H9 (cell line): ENCODE measurements at regions not wholly inside any gene's neighbourhood (a gene's known extent, or its start where the extent isn't known, plus 50 kb on each side); places are given as distances from the start of the nearest gene placed in this dataset.

Experiments
- DNase-seq: peaks from one replicate; pipeline ENCODE4 v3.0.0-alpha.2; 2017
- H2AFZ ChIP-seq: one replicate; pipeline ENCODE4 v1.6.1; 2013; ENCODE audit warnings: mild to moderate bottlenecking, low read length, control low read depth, moderate library complexity
- H2AK5ac ChIP-seq: 2 replicates; pipeline ENCODE4 v1.6.1; 2013; ENCODE audit warnings: low read length, control low read depth, mixed read lengths; ENCODE audit not compliant: insufficient read length
- H2BK120ac ChIP-seq: one replicate; pipeline ENCODE4 v1.6.1; 2013; ENCODE audit warnings: low read depth, mild to moderate bottlenecking, low read length, control low read depth, inconsistent platforms; ENCODE audit not compliant: poor library complexity, severe bottlenecking
- H2BK12ac ChIP-seq: 2 replicates; pipeline ENCODE4 v1.6.1; 2013; ENCODE audit warnings: low read length, control low read depth, mixed read lengths, low read depth; ENCODE audit not compliant: insufficient read length
- H2BK15ac ChIP-seq: 2 replicates; pipeline ENCODE4 v1.6.1; 2013; ENCODE audit warnings: low read depth, low read length, control low read depth
- H2BK20ac ChIP-seq: one replicate; pipeline ENCODE4 v1.6.1; 2013; ENCODE audit warnings: low read depth, mild to moderate bottlenecking, low read length, control low read depth, inconsistent platforms; ENCODE audit not compliant: poor library complexity, severe bottlenecking
- H2BK5ac ChIP-seq: 2 replicates; pipeline ENCODE4 v1.6.1; 2013; ENCODE audit warnings: low read length, control low read depth, mixed read lengths; ENCODE audit not compliant: insufficient read length
- H3K14ac ChIP-seq: 2 replicates; pipeline ENCODE4 v1.6.1; 2013; ENCODE audit warnings: low read length, control low read depth; ENCODE audit not compliant: insufficient read depth
- H3K18ac ChIP-seq: 2 replicates; pipeline ENCODE4 v1.6.1; 2013; ENCODE audit warnings: low read depth, mild to moderate bottlenecking, mixed read lengths, low read length, control low read depth; ENCODE audit not compliant: insufficient read length
- H3K23ac ChIP-seq: 2 replicates; pipeline ENCODE4 v1.6.1; 2013; ENCODE audit warnings: low read length, control low read depth, mixed read lengths, low read depth; ENCODE audit not compliant: insufficient read length
- H3K23me2 ChIP-seq: 2 replicates; pipeline ENCODE4 v1.6.1; 2013; ENCODE audit warnings: low read depth, mild to moderate bottlenecking, mixed read lengths, low read length, control low read depth; ENCODE audit not compliant: insufficient read length, poor library complexity, severe bottlenecking
- H3K27ac ChIP-seq: 2 replicates; pipeline ENCODE4 v1.5.1; 2013; ENCODE audit warnings: low read length, control low read depth, mixed read lengths, low read depth; ENCODE audit not compliant: insufficient read length
- H3K27me3 ChIP-seq: 2 replicates; pipeline ENCODE4 v1.6.1; 2013; ENCODE audit warnings: low read length, control low read depth, inconsistent platforms; ENCODE audit not compliant: insufficient read depth
- H3K4ac ChIP-seq: 2 replicates; pipeline ENCODE4 v1.6.1; 2013; ENCODE audit warnings: low read depth, mild to moderate bottlenecking, control low read depth, inconsistent platforms, low read length, moderate library complexity
- H3K4me1 ChIP-seq: 2 replicates; pipeline ENCODE4 v1.6.1; 2013; ENCODE audit warnings: low read length, control low read depth, inconsistent platforms; ENCODE audit not compliant: insufficient read depth
- H3K4me2 ChIP-seq: 2 replicates; pipeline ENCODE4 v1.6.1; 2013; ENCODE audit warnings: low read length, control low read depth, mixed read lengths; ENCODE audit not compliant: insufficient read length, insufficient read depth
- H3K56ac ChIP-seq: 2 replicates; pipeline ENCODE4 v1.6.1; 2013; ENCODE audit warnings: low read depth, mild to moderate bottlenecking, mixed read lengths, low read length, control low read depth; ENCODE audit not compliant: insufficient read length
- H3K79me1 ChIP-seq: 2 replicates; pipeline ENCODE4 v1.6.1; 2013; ENCODE audit warnings: low read depth, mild to moderate bottlenecking, moderate library complexity, low read length, control low read depth, inconsistent platforms; ENCODE audit not compliant: insufficient read depth, poor library complexity, severe bottlenecking
- H3K79me2 ChIP-seq: 2 replicates; pipeline ENCODE4 v1.6.1; 2013; ENCODE audit warnings: low read length, control low read depth, inconsistent platforms; ENCODE audit not compliant: insufficient read depth
- H3K9ac ChIP-seq: 2 replicates; pipeline ENCODE4 v1.6.1; 2013; ENCODE audit warnings: low read length, control low read depth, mixed read lengths; ENCODE audit not compliant: insufficient read length; ENCODE audit errors: extremely low read depth
- H3K9me3 ChIP-seq: one replicate; pipeline ENCODE4 v1.6.1; 2013; ENCODE audit warnings: low read depth, low read length, inconsistent platforms; ENCODE audit not compliant: control insufficient read depth
- H3T11ph ChIP-seq: one replicate; pipeline ENCODE4 v1.6.1; 2013; ENCODE audit warnings: mild to moderate bottlenecking, low read length, control low read depth, inconsistent platforms
- H4K20me1 ChIP-seq: one replicate; pipeline ENCODE4 v1.6.1; 2013; ENCODE audit not compliant: control insufficient read depth, insufficient read length, insufficient read depth
- H4K5ac ChIP-seq: 2 replicates; pipeline ENCODE4 v1.6.1; 2013; ENCODE audit warnings: low read depth, mild to moderate bottlenecking, mixed read lengths, low read length, control low read depth; ENCODE audit not compliant: insufficient read length
- H4K8ac ChIP-seq: replicated peaks from 2 replicates; pipeline ENCODE4 v1.6.1; 2013; ENCODE audit warnings: low read length, control low read depth, mixed read lengths, low read depth; ENCODE audit not compliant: insufficient read length
- H4K91ac ChIP-seq: 2 replicates; pipeline ENCODE4 v1.6.1; 2013; ENCODE audit warnings: low read depth, mild to moderate bottlenecking, moderate library complexity, mixed read lengths, low read length, control low read depth; ENCODE audit not compliant: insufficient read length
- H3K27ac Mint-ChIP-seq, 3 experiments: 2 replicates in 2 of 3; 3 replicates in 1 of 3; pipeline ENCODE4 v1.8.0; 2020 to 2021; ENCODE audit warnings: mixed read lengths in 3 of 3, mild to moderate bottlenecking in 1 of 3, moderate library complexity in 1 of 3
- H3K27me3 Mint-ChIP-seq: 2 replicates; pipeline ENCODE4 v1.8.0; 2021; ENCODE audit warnings: low read depth, mild to moderate bottlenecking, moderate library complexity, mixed read lengths
- H3K36me3 Mint-ChIP-seq, 3 experiments: 2 replicates in 2 of 3; 3 replicates in 1 of 3; pipeline ENCODE4 v1.8.0; 2020 to 2021; ENCODE audit warnings: low read depth in 3 of 3, mixed read lengths in 3 of 3; ENCODE audit not compliant: insufficient read depth in 1 of 3
- H3K4me1 Mint-ChIP-seq, 2 experiments: 2 replicates each; pipeline ENCODE4 v1.8.0; 2020; ENCODE audit warnings: mixed read lengths in 2 of 2
- H3K4me3 Mint-ChIP-seq, 2 experiments: 2 replicates in 1 of 2; 3 replicates in 1 of 2; pipeline ENCODE4 v1.8.0; 2020 to 2021; ENCODE audit warnings: mild to moderate bottlenecking in 2 of 2, mixed read lengths in 2 of 2, moderate library complexity in 1 of 2
- H3K9me3 Mint-ChIP-seq, 2 experiments: 2 replicates in 1 of 2; 3 replicates in 1 of 2; pipeline ENCODE4 v1.8.0; 2020; ENCODE audit warnings: mild to moderate bottlenecking in 2 of 2, mixed read lengths in 2 of 2, moderate library complexity in 1 of 2
- TF ChIP-seq, protein P1 (sequence below): fragments of 200-600 bp; sonication (generic); conservative IDR thresholded peaks from 3 replicates; pipeline ENCODE4 v1.8.0; 2021; ENCODE audit warnings: antibody characterized with exemption, mild to moderate bottlenecking

DNA sequence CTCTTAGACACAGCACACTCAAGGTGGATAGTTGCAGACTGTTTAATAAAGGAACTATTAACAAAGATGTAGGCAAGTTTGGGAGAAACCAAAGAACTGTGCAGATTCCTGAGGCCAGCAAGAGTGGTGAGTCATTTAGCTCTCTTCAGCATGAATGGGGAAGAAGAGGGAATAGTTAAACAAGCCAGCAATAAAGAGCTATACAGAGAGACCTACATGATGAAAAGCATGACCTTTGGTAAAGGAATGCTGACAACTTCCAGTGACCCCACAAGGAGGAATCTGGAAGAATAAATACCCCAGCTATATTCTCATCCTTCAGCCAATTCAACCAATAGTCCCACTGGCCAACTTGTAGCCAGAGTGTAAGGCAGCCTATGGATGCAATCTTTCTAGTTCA, 706.0 kb upstream of the GRAMD2B start:
- no peak overlapping the region for H3K56ac ChIP-seq
- no peak for DNase-seq
- H4K8ac ChIP-seq, result no peak overlapping the region
- no peak overlapping the region for H2BK120ac ChIP-seq
- no peak overlapping the region for H2BK12ac ChIP-seq
- H3K14ac ChIP-seq, result no peak overlapping the region
- no peak overlapping the region for H4K91ac ChIP-seq
- no peak overlapping the region for H3K9ac ChIP-seq
- no peak overlapping the region for H2BK20ac ChIP-seq
- H2BK5ac ChIP-seq, result no peak overlapping the region
- H3K4ac ChIP-seq, result no peak overlapping the region
- no peaks in the 10 kb centered on the region for H4K20me1 ChIP-seq
- Mint-ChIP-seq H3K9me3 (no peaks in the 10 kb centered on the region), H3K36me3 (no peaks in the 10 kb centered on the region), H3K4me1 (peaks cover 17 to 25% of the 10 kb centered on the region in 2 experiments), H3K27me3 (no peaks in the 10 kb centered on the region), H3K27ac (no peak overlapping the region), H3K4me3 (no peak overlapping the region)
- no peaks in the 10 kb centered on the region for H3K79me2 ChIP-seq
- H3K4me2 ChIP-seq, result no peak overlapping the region
- no peak overlapping the region for H3K18ac ChIP-seq
- H2AFZ ChIP-seq, result no peak overlapping the region
- H3K27me3 ChIP-seq, result no peaks in the 10 kb centered on the region
- no peaks in the 10 kb centered on the region for H3K23me2 ChIP-seq
- no peak overlapping the region for H2AK5ac ChIP-seq
- TF ChIP-seq, protein P1, sequence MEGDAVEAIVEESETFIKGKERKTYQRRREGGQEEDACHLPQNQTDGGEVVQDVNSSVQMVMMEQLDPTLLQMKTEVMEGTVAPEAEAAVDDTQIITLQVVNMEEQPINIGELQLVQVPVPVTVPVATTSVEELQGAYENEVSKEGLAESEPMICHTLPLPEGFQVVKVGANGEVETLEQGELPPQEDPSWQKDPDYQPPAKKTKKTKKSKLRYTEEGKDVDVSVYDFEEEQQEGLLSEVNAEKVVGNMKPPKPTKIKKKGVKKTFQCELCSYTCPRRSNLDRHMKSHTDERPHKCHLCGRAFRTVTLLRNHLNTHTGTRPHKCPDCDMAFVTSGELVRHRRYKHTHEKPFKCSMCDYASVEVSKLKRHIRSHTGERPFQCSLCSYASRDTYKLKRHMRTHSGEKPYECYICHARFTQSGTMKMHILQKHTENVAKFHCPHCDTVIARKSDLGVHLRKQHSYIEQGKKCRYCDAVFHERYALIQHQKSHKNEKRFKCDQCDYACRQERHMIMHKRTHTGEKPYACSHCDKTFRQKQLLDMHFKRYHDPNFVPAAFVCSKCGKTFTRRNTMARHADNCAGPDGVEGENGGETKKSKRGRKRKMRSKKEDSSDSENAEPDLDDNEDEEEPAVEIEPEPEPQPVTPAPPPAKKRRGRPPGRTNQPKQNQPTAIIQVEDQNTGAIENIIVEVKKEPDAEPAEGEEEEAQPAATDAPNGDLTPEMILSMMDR, result no peak
- no peak overlapping the region for H4K5ac ChIP-seq
- no peak overlapping the region for H3K23ac ChIP-seq
- peaks cover 5% of the 10 kb centered on the region; the same call in 1 of the 2 replicates for H3K4me1 ChIP-seq
- H2BK15ac ChIP-seq, result no peak overlapping the region
- no peak overlapping the region for H3K27ac ChIP-seq
- no peaks in the 10 kb centered on the region for H3K79me1 ChIP-seq
- H3T11ph ChIP-seq, result no peak overlapping the region
- H3K9me3 ChIP-seq, result no peaks in the 10 kb centered on the region
